ENCODE measurements at regions not wholly inside any gene's neighbourhood (a gene's known extent, or its start where the extent isn't known, plus 50 kb on each side); places are given as distances from the start of the nearest gene placed in this dataset.

- no peak for TF ChIP-seq MEF2A (IDR thresholded peaks at IDR 0.05; ENCODE audit: insufficient read depth, low read depth, low read length)
These were observed 78.8 kb downstream of the CCDC185 start (continued) for GRCh38 chr1:223472057-223472456.

- in situ Hi-C loops (cut with MboI) = no loop called here
- SMC1A ChIA-PET (ENCODE audit: uncharacterized antibody, unreplicated experiment) = no interaction called here
These were observed 80.6 kb downstream of the CCDC185 start for GRCh38 chr1:223473601-223474344.

More at GRCh38 chr1:223473601-223474344, 80.6 kb downstream of the CCDC185 start:
- Histone ChIP-seq H3K9me3 (replicated peaks; ENCODE audit: control insufficient read depth, insufficient read depth, low read length) (no peaks in the 10 kb centered on the region), H3K27ac (ENCODE audit: control insufficient read depth, insufficient read depth) (no peak overlapping the region), H3K36me3 (ENCODE audit: control insufficient read depth in 2 of 2, insufficient read depth in 2 of 2, low read length in 1 of 2) (no peaks in the 10 kb centered on the region), H3K27me3 (replicated peaks in 1 of 2; ENCODE audit: control insufficient read depth in 2 of 2, insufficient read depth in 2 of 2, low read length in 1 of 2) (no peaks in the 10 kb centered on the region; a peak in 1 of 4 replicates), H3K4me2 (ENCODE audit: control insufficient read depth, insufficient read depth) (no peak overlapping the region), H3K9ac (ENCODE audit: control insufficient read depth, insufficient read depth, low read length) (no peak overlapping the region), H2AFZ (ENCODE audit: control insufficient read depth, low read depth, low read length) (no peak overlapping the region), H3K4me1 (ENCODE audit: control insufficient read depth, insufficient read depth, low read length) (no peaks in the 10 kb centered on the region), H3K4me3 (no peak overlapping the region), H4K20me1 (ENCODE audit: control insufficient read depth, insufficient read depth) (no peaks in the 10 kb centered on the region), H3K79me2 (ENCODE audit: control insufficient read depth, insufficient read depth, low read length) (no peaks in the 10 kb centered on the region)
- no peak for TF ChIP-seq TAF1 (IDR thresholded peaks at IDR 0.05; ENCODE audit: borderline replicate concordance, low read depth, low read length)
- TF ChIP-seq PAX5 (IDR thresholded peaks at IDR 0.05; ENCODE audit: borderline replicate concordance, low read depth, low read length) = no peak
- no peak for TF ChIP-seq POLR2AphosphoS5 (IDR thresholded peaks at IDR 0.05; ENCODE audit: low read length)
- no peak for TF ChIP-seq TCF7 (IDR thresholded peaks at IDR 0.05; ENCODE audit: borderline replicate concordance)
- no peak for TF ChIP-seq NFYB (IDR thresholded peaks at IDR 0.05; ENCODE audit: insufficient read depth, low read depth, low read length)
- TF ChIP-seq TCF12 (IDR thresholded peaks at IDR 0.05; ENCODE audit: low read depth, low read length) = no peak
- TF ChIP-seq CREB1 (IDR thresholded peaks at IDR 0.05; ENCODE audit: low read depth) = no peak
- no peak for TF ChIP-seq ZBTB11 (CRISPR knock-in tag; IDR thresholded peaks at IDR 0.05)
- TF ChIP-seq E2F4 (IDR thresholded peaks at IDR 0.05; ENCODE audit: low read depth, low read length) = no peak
- no peak for TF ChIP-seq MLLT1 (IDR thresholded peaks at IDR 0.05)
- no peak for TF ChIP-seq BACH1 (IDR thresholded peaks at IDR 0.05; ENCODE audit: borderline replicate concordance)
- TF ChIP-seq ATF2 (IDR thresholded peaks at IDR 0.05; ENCODE audit: low read length) = no peak
- no TSS peak for BruUV-seq (replicated peaks)
- intact Hi-C loops (cut with micrococcal nuclease; ENCODE audit: unreplicated experiment) = no loop called here
- ChIA-PET RAD21 (ENCODE audit: unreplicated experiment) (no interaction called here), CTCF (interaction anchor here (0.9 to 1.5 kb wide), 2 partner anchors 10 to 287 kb away, joined by 3 to 6 read pairs; no protein-coding TSS in a partner anchor), POLR2A (no interaction called here)
- ATAC-seq (no peak), DNase-seq (ENCODE audit: low read depth, low spot score) (no peak), FAIRE-seq (no peak)
- WGBS (ENCODE audit: insufficient coverage, insufficient replicate concordance, low lambda C conversion rate, missing lambda C conversion rate) = 7% methylated on average over 4 of the region's 4 CpGs
